Ishikawa (cell line): ENCODE measurements at regions not wholly inside any gene's neighbourhood (a gene's known extent, or its start where the extent isn't known, plus 50 kb on each side); places are given as distances from the start of the nearest gene placed in this dataset.

ENCODE experiments used
- CEBPB ChIP-seq: IDR thresholded peaks from 2 replicates; pipeline ENCODE4 v1.6.1; 2012
- CREB1 ChIP-seq: IDR thresholded peaks from 2 replicates; pipeline ENCODE4 v1.6.1; 2012; ENCODE audit warnings: low read depth
- EGR1 ChIP-seq: IDR thresholded peaks from 2 replicates; pipeline ENCODE4 v1.6.1; 2012
- EP300 ChIP-seq: IDR thresholded peaks from 2 replicates; pipeline ENCODE4 v1.6.1; 2012; ENCODE audit warnings: borderline replicate concordance
- FOXM1 ChIP-seq: IDR thresholded peaks from 2 replicates; pipeline ENCODE4 v1.6.1; 2012; ENCODE audit warnings: low read depth, borderline replicate concordance
- NFIC ChIP-seq: IDR thresholded peaks from 2 replicates; pipeline ENCODE4 v1.6.1; 2012
- RAD21 ChIP-seq: IDR thresholded peaks from 2 replicates; pipeline ENCODE4 v1.6.1; 2012; ENCODE audit warnings: low read depth
- TAF1 ChIP-seq: IDR thresholded peaks from 2 replicates; pipeline ENCODE4 v1.6.1; 2012; ENCODE audit warnings: low read depth, mild to moderate bottlenecking
- TCF12 ChIP-seq: IDR thresholded peaks from 2 replicates; pipeline ENCODE4 v1.6.1; 2012; ENCODE audit warnings: low read depth
- TEAD4 ChIP-seq: IDR thresholded peaks from 2 replicates; pipeline ENCODE4 v1.6.1; 2012
- YY1 ChIP-seq: IDR thresholded peaks from 2 replicates; pipeline ENCODE4 v1.6.1; 2012; ENCODE audit warnings: low read depth
- ZBTB7A ChIP-seq: IDR thresholded peaks from 2 replicates; pipeline ENCODE4 v1.6.1; 2012; ENCODE audit warnings: low read depth
- TF ChIP-seq, protein P1 (sequence below): IDR thresholded peaks from 2 replicates; pipeline ENCODE4 v1.6.1; 2012; ENCODE audit warnings: low read depth, mild to moderate bottlenecking
- TF ChIP-seq, protein P2 (sequence below): IDR thresholded peaks from 2 replicates; pipeline ENCODE4 v1.6.1; 2012
- TF ChIP-seq, protein P3 (sequence below): IDR thresholded peaks from 2 replicates; pipeline ENCODE4 v1.6.1; 2012

DNA sequence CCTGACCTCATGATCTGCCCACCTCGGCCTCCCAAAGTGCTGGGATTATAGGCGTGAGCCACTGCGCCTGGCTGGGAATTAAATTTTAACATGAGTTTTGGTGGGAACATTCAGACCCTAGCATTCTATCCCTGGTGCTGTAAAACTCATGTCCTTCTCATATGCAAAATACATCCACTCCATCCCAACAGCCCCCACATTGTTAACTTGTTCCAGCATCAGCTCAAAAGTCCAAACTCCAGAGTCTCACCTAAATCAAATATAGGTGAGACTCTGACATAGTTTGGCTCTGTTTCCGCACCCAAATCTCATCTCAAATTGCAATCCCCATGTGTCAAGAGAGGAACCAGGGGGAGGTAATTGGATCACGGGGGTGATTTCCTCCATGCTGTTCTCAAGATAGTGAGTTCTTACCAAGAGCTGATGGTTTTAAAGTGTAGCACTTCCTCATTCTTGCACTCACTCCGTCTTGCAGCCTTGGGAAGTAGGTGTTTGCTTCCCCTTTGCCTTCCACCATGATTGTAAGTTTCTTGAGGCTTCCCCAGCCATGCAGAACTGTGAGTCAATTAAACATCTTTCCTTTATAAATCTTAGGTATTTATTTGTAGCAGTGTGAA is 96.2 kb upstream of the PLCL2 start:
- TF ChIP-seq TEAD4 = no peak
- TF ChIP-seq EGR1 = no peak
- TF ChIP-seq CREB1 = no peak
- no peak for TF ChIP-seq YY1
- TF ChIP-seq, protein P1, sequence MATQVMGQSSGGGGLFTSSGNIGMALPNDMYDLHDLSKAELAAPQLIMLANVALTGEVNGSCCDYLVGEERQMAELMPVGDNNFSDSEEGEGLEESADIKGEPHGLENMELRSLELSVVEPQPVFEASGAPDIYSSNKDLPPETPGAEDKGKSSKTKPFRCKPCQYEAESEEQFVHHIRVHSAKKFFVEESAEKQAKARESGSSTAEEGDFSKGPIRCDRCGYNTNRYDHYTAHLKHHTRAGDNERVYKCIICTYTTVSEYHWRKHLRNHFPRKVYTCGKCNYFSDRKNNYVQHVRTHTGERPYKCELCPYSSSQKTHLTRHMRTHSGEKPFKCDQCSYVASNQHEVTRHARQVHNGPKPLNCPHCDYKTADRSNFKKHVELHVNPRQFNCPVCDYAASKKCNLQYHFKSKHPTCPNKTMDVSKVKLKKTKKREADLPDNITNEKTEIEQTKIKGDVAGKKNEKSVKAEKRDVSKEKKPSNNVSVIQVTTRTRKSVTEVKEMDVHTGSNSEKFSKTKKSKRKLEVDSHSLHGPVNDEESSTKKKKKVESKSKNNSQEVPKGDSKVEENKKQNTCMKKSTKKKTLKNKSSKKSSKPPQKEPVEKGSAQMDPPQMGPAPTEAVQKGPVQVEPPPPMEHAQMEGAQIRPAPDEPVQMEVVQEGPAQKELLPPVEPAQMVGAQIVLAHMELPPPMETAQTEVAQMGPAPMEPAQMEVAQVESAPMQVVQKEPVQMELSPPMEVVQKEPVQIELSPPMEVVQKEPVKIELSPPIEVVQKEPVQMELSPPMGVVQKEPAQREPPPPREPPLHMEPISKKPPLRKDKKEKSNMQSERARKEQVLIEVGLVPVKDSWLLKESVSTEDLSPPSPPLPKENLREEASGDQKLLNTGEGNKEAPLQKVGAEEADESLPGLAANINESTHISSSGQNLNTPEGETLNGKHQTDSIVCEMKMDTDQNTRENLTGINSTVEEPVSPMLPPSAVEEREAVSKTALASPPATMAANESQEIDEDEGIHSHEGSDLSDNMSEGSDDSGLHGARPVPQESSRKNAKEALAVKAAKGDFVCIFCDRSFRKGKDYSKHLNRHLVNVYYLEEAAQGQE = no peak
- TF ChIP-seq NFIC = no peak
- TF ChIP-seq EP300 = no peak
- no peak for TF ChIP-seq FOXM1
- TF ChIP-seq TCF12 = no peak
- TF ChIP-seq, protein P2, sequence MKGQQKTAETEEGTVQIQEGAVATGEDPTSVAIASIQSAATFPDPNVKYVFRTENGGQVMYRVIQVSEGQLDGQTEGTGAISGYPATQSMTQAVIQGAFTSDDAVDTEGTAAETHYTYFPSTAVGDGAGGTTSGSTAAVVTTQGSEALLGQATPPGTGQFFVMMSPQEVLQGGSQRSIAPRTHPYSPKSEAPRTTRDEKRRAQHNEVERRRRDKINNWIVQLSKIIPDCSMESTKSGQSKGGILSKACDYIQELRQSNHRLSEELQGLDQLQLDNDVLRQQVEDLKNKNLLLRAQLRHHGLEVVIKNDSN = no peak
- TF ChIP-seq, protein P3, sequence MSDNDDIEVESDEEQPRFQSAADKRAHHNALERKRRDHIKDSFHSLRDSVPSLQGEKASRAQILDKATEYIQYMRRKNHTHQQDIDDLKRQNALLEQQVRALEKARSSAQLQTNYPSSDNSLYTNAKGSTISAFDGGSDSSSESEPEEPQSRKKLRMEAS = no peak

DNA sequence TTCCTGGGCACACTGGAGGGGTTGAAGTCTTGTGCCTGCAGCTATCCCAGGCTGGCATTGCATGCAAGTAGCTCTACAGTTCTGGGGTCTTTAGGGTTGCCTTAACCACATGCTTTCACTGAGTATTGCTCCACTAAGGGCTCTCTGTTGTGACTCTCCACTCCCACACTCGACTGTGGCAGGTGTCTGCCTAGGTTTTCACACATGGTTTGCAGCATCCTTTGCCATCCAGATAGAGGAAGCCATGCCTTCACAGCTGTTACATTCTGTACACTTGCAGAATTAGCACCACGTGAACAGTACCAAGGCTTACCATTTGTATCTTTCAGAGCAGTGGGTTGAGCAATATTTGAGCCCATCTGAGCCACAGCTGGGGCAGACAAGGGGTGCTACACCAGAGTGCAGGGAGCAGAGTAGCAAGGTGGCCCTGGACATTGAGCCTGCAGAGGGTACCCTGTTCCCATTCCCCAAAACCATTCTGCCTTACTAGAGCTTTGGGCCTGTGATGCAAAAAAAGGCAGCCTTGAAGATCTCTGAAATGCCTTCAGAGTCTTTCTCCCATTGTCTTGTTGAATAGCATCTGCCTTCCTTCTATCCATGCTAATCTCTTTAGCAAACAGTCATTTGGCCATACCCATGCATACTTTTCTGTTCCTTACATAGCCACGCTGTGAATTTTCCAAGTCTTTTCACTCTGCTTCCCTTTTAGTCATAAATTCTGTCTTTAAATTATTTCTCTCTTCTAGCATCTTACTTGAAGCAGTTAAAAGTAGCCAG is 95.2 kb upstream of the PLCL2 start:
- TF ChIP-seq, protein P3 = no peak
- no peak for TF ChIP-seq ZBTB7A
- TF ChIP-seq, protein P2 = no peak
- TF ChIP-seq EGR1 = no peak
- TF ChIP-seq EP300 = no peak
- TF ChIP-seq NFIC = no peak
- TF ChIP-seq TCF12 = no peak
- TF ChIP-seq CEBPB = no peak
- TF ChIP-seq YY1 = no peak
- TF ChIP-seq TAF1 = no peak
- TF ChIP-seq, protein P1 = no peak

DNA sequence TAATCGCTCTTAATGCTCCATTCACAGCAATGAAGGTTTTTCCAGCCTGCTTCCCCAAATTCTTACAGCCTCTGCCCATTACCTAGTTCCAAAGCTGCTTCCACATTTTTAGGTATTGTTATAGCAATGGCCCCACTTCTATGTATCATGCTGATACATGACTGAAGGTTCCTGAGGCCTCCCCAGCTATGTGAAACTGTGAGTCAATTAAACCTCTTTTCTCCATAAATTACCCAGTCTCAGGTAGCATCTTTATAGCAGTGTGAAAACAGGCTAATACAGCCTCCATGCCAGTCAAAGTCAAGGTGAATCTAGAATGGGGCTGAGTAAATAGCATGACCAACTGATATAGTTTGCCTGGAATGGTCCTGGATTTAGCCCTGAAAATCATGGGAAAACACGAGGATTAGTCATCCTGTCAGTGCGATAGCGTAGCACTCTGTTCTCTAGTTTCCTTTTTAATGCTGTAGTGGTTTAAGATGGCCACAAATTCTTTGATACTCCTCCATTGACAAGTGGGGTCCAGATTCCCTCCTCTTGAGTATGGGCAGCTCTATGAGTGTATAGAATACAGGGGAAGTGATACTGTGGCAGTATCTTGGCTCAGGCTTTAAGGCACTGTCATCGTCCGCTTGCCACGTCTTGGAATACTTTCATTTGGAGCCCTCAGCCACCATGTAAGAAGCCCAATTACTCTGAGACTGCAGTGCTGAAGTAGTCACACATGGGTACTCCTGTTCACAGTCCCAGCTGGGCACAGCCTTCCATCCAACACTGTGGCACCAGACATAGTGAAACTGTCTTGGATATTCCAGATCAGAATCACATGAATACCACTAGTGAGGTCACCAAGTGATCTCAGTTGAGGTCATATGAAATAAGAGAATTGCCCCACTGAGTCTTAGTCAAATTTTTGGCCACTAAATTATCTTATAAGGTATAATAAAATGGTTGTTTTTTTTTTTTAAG is 94.0 kb upstream of the PLCL2 start:
- TF ChIP-seq RAD21 (no peak), FOXM1 (no peak), TAF1 (no peak), ZBTB7A (no peak)
- TF ChIP-seq, protein P3 = no peak
- TF ChIP-seq, protein P1 = no peak

DNA sequence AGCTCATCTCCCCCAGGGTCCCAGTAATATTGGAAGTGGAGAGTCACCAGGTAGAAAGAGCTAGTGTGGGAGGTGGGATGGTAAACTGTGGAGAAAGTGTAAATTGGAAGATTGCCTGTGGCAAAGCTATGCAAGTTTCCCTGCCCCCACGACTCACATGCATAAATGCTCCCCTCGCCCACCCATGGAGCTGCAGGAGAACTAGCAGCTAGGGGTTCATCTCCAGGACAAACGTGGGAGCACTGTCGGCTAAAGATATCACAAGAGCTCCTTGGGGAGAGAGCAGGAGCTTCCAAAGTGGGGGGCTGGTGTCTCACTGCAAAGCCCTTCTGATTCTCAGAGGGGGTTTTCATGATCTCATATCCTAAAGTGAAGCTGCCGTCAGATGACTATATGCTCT is 91.4 kb upstream of the PLCL2 start:
- TF ChIP-seq EGR1 (no peak), EP300 (no peak), ZBTB7A (no peak), TEAD4 (no peak), CEBPB (no peak), NFIC (no peak)
